ENCODE measurements at regions not wholly inside any gene's neighbourhood (a gene's known extent, or its start where the extent isn't known, plus 50 kb on each side); places are given as distances from the start of the nearest gene placed in this dataset.

DNA sequence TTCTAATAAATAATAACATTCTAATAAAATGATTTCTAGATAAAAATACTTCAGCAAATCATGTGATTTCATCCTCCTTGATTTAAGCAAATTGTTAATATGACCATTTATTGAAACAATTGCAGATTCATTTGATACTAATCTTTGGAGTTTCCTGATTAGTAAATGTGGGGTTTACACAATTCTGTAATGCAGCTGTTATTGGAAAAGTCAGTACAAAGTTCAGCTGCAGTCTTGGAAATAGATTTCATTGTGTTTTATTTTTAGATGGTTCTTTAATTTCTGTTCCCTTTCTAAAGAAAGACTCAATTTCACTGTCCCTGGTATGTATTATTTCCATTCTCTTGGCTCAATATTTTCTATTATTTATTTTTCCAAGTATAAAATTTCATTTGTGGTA lies 342.0 kb downstream of the TBC1D32 start:
- no peak for DNase-seq (ENCODE audit: extremely low read depth, low read depth)
- TF ChIP-seq, protein P1, sequence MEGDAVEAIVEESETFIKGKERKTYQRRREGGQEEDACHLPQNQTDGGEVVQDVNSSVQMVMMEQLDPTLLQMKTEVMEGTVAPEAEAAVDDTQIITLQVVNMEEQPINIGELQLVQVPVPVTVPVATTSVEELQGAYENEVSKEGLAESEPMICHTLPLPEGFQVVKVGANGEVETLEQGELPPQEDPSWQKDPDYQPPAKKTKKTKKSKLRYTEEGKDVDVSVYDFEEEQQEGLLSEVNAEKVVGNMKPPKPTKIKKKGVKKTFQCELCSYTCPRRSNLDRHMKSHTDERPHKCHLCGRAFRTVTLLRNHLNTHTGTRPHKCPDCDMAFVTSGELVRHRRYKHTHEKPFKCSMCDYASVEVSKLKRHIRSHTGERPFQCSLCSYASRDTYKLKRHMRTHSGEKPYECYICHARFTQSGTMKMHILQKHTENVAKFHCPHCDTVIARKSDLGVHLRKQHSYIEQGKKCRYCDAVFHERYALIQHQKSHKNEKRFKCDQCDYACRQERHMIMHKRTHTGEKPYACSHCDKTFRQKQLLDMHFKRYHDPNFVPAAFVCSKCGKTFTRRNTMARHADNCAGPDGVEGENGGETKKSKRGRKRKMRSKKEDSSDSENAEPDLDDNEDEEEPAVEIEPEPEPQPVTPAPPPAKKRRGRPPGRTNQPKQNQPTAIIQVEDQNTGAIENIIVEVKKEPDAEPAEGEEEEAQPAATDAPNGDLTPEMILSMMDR (IDR thresholded peaks at IDR 0.05; ENCODE audit: low read depth, low read length): no peak

DNA sequence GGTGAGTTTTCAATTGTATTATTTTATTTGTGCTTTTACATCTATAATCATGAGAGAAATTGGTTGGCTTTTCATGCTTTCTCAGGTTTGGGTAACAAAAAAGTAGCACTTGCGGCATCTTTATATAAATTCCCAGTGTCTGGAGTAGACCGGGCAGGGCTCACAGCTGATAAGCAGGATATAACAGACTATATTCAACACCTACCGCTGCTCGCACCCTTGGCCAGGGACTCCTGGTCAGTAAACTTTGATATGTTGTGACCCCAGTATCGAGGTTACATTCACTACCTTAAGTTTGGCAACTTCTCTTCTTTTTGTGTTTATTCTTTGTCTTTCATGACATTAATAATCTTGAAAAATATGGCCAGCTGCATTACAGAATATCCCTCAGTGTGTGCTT lies 343.4 kb downstream of the TBC1D32 start:
- DNase-seq (ENCODE audit: extremely low read depth, low read depth): no peak
- TF ChIP-seq, protein P1 (IDR thresholded peaks at IDR 0.05; ENCODE audit: low read depth, low read length): no peak

DNA sequence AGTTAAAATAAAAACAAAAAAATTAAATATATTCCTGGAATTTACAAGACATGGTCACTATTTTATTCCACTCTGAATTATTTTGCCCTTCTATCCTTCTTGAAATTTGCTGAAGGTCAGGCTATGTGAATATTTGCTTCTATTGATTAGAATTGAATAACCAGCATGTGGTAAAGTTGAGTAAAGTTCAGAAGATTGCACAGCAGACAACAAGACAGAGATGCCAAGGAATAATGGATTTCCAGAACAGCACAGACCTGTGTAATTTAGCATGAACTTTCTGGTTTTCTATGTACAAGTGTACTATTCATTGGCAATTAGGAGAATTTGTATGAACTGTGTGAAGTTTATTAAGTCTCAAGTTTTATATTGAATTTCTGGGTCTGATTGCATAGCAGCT lies 352.4 kb downstream of the TBC1D32 start:
- DNase-seq (ENCODE audit: extremely low read depth, low read depth): no peak
- TF ChIP-seq, protein P1 (IDR thresholded peaks at IDR 0.05; ENCODE audit: low read depth, low read length): no peak

DNA sequence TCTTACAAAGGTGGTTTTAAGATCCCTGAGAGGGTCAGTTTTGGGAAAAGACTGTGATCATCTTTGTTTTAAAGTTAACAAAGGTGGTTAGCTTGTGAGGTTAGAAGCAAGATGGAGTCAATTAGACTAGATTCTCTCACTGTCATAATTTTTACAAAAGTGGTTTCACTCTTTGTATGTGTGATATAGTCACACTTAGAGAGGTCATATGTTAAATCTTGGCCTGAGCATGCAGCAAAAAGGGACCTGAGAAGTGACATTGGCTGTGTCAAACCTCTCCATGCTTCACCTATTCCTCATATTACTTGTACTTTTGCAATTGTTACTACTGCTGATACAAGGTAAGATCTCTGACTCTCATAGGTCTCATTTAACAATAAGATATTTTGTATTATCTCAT lies 368.0 kb downstream of the TBC1D32 start:
- DNase-seq (ENCODE audit: extremely low read depth, low read depth): no peak
- TF ChIP-seq, protein P1 (IDR thresholded peaks at IDR 0.05; ENCODE audit: low read depth, low read length): no peak

DNA sequence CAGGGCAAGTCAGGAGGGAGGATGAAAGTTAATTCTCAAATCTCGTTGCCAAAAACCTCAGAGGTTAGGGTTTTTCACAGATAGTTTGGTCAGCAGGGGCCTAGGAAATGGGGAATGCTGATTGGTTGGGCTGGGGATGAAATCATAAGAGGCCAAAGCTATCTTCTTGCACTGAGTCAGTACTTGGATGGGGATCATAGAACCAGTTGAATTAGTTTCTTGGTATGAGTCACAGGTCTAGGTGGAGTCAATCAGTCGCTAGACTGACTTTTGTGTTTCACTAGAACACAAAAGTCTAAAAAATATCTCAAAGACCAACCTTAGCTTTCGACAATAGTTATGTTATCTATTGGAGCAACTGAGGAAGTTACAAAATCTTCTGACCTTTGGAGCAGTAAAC lies 368.5 kb downstream of the TBC1D32 start:
- DNase-seq (ENCODE audit: extremely low read depth, low read depth): no peak
- TF ChIP-seq, protein P1 (IDR thresholded peaks at IDR 0.05; ENCODE audit: low read depth, low read length): no peak

DNA sequence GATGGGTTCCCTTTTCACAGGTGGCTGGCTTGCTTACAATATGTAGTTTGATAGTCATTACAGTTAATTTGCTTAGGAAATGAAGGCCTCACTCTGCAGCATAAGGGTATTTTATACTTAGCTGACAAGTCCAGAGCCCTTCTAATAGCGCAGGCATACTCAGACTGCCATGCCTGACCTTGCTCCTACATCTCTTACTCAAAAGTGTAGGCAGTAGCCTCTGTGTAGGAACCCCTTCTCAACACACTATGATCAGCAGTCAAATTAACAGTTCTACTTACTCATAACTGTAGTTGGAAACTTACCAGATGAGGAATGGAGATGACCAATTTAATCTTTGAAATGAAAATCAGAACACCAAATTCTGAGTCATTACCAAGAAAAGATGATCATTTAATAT lies 373.5 kb downstream of the TBC1D32 start:
- TF ChIP-seq, protein P1 (IDR thresholded peaks at IDR 0.05; ENCODE audit: low read depth, low read length): no peak
- DNase-seq (ENCODE audit: extremely low read depth, low read depth): no peak

DNA sequence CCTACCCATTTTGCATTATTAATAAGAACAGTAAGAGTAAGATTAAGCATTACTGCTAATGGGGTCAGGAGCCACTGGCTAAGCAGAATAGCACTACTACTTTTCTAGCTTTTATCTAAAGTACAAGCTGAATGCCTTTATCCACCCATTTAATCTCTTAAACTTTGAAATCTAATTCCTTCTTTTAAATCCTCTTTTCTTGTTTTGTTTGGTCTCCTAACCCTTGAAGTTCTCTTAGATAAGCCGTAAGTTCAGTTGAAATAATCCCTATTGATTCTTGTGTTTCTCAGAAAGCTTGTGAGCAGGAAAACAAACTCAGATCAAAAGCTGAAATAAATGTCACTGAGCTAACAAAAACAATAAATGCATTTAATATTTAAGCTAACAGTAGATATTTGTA lies 380.2 kb downstream of the TBC1D32 start:
- no peak for DNase-seq (ENCODE audit: extremely low read depth, low read depth)
- TF ChIP-seq, protein P1 (IDR thresholded peaks at IDR 0.05; ENCODE audit: low read depth, low read length): no peak

Measured in AG09319 (cell line).